IPS-18c (cell line): ENCODE measurements at regions not wholly inside any gene's neighbourhood (a gene's known extent, or its start where the extent isn't known, plus 50 kb on each side); places are given as distances from the start of the nearest gene placed in this dataset.

Experiments used
- H3K4me3 ChIP-seq: 2 replicates; pipeline ENCODE4 v1.7.0; 2013; ENCODE audit warnings: low read depth, mild to moderate bottlenecking, low read length, moderate library complexity; ENCODE audit not compliant: insufficient read depth
- H3K9me3 ChIP-seq: one replicate; pipeline ENCODE4 v1.6.1; 2013; ENCODE audit warnings: mild to moderate bottlenecking, low read length, moderate library complexity; ENCODE audit not compliant: control insufficient read depth, insufficient read depth

DNA sequence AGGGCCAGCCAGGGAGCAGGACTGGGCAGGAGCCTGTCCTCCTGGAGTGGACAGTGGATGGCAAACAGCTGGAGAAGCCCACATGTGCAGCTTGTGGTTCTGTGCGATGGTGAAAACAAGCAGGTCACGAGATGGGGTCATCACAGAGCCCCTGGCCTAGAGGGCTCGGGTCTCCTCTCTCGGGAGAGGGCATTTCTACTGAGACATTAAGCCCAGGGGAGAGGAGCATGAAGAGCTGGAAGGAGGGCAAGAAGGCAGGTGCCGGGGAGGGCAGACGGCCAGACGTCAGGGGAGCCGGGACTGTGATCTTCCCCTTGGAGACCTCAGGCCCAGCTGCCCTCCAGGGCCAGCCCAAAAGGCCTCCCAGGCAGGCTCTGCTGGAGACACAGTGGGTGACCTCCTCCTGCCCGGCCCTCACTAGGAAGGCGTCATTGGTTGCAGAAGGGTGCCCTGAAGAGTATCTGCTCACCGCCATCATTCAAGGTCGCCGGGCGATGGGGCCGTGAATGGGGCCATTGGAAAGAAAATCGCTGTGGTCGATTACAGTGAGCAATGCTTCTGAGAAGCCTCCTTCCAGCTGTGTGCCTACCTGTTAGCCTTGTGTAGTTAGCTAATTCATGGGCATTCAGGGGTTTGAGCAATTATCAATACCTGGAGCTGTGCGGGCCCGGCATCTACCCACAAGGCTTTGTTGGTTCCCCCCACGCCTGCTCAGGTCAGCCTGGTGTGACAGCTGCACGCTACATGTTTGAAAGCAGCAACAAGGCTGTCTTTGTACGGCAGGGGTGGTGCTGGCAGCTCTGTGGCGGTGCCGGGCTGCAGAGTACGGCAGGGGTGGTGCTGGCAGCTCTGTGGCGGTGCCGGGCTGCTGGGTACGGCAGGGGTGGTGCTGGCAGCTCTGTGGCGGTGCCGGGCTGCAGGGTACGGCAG, 72.3 kb upstream of the ACTRT2 start:
- H3K9me3 ChIP-seq: peaks cover 43% of the 10 kb centered on the region
- peak overlapping the region; percentile 9; the same call in 1 of the 2 replicates for H3K4me3 ChIP-seq

DNA sequence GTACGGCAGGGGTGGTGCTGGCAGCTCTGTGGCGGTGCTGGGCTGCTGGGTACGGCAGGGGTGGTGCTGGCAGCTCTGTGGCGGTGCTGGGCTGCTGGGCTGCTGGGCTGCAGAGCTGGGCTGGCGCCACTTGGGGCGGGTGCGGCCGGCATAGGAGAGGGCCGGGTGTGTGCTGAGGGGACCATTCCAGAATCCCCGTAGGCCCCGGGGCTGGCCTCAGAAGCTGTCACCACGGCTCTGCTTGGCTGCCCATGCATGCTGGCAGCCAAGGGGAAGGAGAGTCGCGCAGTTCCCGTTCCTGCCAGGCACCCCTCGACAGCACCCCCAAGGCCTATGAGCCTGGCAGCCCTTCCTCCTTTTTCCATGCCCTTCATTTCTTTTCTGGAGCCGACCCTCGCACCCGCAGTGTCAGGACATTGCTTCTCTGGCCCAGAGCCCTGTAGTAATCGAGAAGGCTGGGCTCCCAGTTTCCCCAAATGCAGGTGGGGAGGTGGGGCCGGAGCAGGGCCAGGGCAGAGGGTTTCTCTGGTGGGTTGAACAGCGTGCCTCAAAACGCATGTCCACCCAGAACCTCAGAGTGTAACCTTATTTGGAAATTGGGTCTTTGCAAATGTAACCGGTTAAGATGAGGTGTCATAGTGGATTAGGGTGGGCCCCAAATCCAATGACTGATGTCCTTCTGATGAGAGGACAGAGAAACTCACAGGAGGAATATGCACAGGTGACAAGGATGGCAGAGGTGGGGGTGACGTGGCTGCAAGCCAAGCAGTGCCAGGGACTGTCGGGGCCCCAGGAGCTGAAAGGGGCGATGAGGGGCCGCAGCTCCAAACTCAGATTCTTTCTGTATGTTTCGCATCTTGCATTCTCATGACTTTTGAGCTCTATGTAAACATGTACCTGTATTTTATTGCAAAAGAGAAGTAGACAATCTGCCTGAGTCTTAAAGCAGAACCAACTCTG, 71.0 kb upstream of the ACTRT2 start:
- Histone ChIP-seq H3K9me3 (peaks cover 51% of the 10 kb centered on the region), H3K4me3 (no peak overlapping the region)

DNA sequence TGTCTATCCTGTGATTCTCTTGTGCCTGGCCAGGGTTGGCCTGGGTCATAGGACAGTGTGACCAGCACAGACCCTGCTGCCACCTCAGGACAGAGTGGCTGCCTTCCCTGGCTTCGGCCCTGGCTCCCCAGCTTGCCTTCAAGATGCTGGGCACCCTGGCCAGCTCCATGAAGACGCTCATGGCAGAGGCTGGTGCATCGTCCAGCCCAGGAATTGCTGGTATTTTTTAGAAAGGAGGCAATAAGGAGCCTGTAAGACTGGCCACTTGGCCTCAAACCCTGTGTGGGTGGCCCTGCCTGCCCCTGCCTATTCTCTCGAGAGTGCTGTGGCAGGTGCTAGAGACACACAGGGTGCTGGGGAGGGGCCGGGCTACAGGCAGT, 70.4 kb upstream of the ACTRT2 start:
- H3K9me3 ChIP-seq: peaks cover 55% of the 10 kb centered on the region
- no peak overlapping the region for H3K4me3 ChIP-seq

DNA sequence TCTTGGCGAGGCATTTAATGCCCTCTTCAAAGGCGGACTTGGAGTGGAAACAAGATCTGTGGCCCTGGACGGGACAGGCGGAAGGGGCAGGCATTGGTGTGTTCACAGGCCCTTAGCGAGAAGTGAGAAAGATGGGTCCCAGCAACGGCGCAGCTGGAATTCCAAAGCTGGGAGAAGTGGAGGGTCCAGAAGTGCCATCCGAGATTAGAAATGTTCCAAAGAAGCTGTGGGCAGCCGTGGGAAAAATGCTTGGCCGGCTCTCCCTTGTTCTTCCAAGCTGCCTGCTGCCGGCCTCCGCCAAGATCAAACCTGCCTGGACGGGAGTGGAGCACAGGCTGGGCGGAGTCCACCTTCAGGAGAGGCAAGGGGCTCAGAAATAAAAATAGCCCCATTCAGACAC, 69.4 kb upstream of the ACTRT2 start:
- H3K9me3 ChIP-seq: peaks cover 52% of the 10 kb centered on the region
- H3K4me3 ChIP-seq: no peak overlapping the region

DNA sequence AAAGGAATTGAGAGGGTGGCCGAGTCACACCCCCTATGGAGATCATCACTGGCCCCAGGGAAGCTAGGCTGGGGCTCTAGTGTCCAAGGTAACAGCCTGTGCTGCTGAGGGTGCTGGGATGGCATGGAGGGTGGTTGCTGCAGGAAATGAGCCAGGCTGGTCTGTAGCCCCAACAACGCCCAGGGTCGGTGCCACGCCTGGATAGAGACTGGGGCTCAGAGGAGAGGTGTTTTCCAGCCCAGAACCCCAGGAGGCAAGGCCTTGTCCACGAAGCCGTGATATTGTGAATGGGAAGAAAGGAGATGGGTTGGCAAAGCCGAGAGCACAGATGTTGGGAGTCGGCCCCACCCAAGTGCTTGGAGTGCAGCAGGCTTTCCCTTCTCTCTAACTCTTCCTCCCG, 68.9 kb upstream of the ACTRT2 start:
- Histone ChIP-seq H3K4me3 (no peak overlapping the region), H3K9me3 (peaks cover 51% of the 10 kb centered on the region)

DNA sequence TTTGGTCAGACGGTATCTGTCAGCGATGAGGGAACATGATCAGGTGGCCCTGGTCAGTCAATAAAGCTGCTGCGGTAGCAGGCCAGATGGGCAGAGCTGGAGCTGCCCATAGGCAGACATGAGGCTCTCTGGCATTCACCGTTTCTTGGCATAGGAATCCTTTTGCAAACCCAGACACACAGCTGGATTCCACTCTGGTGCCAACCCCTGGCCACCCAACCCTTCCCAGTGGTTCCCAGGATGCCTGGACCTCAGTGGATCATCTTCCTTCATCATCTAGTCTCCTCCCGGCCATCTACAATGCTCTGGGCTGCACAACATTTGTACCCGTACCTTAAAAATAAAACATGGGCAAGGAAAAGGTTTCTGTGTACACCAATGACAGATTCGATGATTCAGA, 68.3 kb upstream of the ACTRT2 start:
- no peak overlapping the region for H3K4me3 ChIP-seq
- peaks cover 50% of the 10 kb centered on the region for H3K9me3 ChIP-seq

DNA sequence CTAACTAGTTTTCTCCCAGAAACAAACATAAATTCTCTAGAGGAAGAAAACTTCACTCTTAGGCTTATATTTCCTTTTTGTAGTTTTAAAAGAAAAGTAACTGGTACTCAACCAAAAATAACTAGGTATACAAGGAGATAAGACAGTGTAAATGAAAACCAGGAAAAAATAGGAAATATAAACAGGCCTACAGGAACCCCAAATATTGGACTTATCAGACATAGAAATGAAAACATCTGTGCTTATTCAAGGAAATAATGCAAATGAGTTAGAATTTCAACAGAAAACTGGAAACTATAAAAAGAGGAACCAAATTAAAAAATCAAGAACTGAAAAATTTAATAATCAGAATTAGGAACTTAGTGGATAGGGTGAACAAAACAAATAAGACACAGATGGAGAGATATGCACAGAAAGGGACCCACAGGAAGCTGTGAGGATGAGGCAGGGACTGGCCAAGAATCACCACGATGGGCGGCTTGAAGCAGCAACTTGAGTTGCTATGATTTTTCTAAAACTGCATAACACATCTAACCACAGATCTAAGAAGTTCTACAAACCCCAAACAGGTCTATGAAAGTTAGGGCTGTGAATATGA, 67.5 kb upstream of the ACTRT2 start:
- Histone ChIP-seq H3K9me3 (peaks cover 44% of the 10 kb centered on the region), H3K4me3 (no peak overlapping the region)

DNA sequence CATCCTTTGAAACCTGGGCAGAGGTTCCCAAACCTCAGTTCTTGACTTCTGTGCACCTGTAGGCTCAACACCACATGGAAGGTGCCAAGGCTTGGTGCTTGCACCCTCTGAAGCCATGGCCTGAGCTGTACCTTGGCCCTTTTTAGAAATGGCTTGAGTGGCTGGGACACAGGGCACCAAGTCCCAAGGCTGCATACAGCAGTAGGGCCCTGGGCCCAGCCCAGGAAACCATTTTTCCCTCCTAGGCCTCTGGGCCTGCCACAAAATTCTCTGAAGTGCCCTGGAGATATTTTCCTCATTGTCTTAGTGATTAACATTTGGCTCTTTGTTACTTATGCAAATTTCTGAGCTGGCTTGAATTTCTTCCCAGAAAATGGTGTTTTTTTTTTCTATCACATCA, 65.6 kb upstream of the ACTRT2 start:
- peaks cover 52% of the 10 kb centered on the region for H3K9me3 ChIP-seq
- H3K4me3 ChIP-seq: peak overlapping the region; percentile 3; the same call in 1 of the 2 replicates

DNA sequence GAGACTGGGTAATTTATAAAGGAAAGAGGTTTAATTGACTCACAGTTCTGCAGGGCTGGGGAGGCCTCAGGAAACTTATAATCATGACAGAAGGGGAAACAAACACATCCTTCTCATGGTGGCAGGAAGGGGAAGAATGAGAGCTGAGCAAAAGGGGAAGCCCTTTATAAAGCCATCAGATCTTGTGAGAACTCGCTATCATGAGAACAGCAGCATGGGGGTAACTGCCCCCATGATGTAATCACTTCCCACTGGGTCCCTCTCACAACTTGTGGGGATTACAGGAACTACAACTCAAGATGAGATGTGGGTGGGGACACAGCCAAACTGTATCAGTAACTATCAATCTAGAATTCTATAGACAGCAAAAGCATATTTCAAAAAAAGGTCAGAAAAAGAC, 64.7 kb upstream of the ACTRT2 start:
- no peak overlapping the region for H3K4me3 ChIP-seq
- peaks cover 49% of the 10 kb centered on the region for H3K9me3 ChIP-seq

DNA sequence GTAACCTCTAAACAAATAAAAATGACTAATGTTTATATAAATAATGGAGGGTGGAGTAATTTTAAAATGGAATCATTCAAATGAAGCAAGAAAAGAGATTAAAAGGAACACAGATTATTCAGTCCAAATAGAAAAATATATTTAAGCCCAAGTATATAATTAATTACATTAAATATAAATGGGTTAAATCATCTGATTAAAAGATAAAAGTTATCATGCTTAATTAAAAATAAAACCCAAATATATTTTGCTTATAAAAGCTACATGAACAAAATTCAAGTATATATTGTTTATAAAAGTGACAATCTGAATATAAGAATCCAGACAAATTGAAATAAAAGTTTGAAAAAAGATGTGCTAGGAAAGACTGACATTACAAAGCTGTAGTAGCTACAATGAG, 63.9 kb upstream of the ACTRT2 start:
- H3K9me3 ChIP-seq: peaks cover 48% of the 10 kb centered on the region
- no peak overlapping the region for H3K4me3 ChIP-seq

DNA sequence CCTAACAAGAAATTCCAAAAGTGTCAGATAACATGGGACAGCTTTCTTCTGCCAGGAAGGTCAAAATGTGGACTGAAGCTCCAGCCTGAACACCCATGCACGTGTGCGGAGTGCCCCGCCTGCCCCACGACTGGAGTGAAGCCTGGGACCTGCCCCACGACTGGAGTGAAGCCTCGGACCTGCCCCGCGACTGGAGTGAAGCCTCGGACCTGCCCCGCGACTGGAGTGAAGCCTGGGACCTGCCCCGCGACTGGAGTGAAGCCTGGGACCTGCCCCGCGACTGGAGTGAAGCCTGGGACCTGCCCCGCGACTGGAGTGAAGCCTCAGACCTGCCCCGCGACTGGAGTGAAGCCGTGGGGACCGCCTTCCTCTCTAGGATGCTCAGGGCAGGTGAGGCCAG, 61.4 kb upstream of the ACTRT2 start:
- peak overlapping the region; percentile 15; the same call in 1 of the 2 replicates for H3K4me3 ChIP-seq
- peaks cover 40% of the 10 kb centered on the region for H3K9me3 ChIP-seq

DNA sequence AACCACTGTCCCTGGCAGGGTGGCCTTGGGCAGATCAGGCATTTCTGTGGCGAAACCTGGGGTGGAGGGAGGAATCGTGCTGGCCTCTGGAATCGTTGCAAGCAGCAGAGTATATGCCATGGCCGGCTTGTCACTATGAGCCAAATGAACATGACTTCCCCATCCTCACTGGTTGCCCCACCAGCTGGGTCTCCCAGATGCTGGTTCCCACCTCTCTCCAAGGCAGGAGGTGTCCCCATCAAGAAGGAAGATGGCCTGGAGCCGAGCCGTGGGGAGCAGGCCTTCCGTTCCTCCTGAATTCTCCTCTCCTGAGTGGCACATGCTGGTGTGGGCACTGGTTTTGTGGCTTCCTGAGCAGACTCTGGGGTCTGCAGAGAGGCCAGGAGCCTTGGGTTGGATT, 60.2 kb upstream of the ACTRT2 start:
- peaks cover 39% of the 10 kb centered on the region for H3K9me3 ChIP-seq
- no peak overlapping the region for H3K4me3 ChIP-seq

DNA sequence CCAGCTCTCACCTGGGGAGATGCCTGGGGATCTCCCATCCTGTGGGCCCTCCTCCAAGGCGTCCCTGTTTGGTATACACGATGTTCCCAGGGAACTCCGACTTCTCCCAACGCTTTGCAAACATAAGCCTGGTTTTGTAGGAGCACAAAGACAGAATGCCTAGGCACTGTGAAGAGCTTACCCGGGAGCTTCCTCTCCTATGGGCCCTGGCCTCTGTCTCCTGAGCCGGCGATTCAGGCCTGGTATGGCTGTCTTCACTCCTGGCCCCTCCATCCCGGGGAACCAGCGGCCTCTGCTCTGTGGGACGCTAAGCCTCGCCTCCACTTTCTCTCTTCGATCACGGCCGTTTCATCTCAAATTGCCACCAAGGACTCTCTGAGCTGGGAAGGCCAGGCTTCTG, 59.6 kb upstream of the ACTRT2 start:
- Histone ChIP-seq H3K9me3 (peaks cover 38% of the 10 kb centered on the region), H3K4me3 (no peak overlapping the region)

DNA sequence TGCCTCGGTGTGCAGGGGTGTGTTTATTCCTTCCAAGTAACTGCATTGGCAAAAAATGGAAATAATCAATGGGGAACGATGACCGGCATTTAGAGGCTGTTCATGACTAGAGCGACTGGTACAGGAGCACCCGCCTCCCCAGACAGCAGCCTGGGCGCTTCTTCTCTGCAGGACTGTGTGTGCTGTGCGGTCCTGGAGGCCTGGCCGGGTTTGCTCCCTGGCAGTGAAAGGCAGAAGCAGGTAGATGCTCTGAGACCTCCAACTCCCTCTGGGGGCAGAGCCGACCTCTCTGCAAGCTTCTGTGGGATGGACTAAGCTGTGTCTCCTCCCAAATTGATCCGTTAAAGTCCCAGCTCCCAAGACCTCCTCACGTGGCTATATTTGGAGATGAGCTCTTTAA, 59.2 kb upstream of the ACTRT2 start:
- no peak overlapping the region for H3K4me3 ChIP-seq
- peaks cover 41% of the 10 kb centered on the region for H3K9me3 ChIP-seq

DNA sequence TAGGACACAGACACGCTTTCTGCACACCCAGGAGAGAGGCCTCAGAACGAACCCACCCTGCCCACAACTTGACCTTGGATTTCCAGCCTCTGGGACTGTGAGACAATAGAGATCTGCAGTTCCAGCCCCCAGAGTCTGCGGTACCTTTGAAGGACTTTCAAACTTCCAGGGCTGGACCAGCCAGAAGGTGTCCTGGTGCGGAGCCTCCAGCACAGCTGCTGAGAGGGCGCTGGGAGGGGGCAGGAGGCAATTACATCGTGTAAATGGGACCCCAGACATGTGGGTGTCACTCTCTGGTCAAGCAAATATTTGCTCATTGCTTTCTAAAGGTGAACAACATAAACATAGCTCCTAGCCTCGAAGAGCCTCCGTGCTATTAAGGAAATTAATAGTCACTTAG, 58.7 kb upstream of the ACTRT2 start:
- H3K4me3 ChIP-seq: no peak overlapping the region
- peaks cover 42% of the 10 kb centered on the region for H3K9me3 ChIP-seq

DNA sequence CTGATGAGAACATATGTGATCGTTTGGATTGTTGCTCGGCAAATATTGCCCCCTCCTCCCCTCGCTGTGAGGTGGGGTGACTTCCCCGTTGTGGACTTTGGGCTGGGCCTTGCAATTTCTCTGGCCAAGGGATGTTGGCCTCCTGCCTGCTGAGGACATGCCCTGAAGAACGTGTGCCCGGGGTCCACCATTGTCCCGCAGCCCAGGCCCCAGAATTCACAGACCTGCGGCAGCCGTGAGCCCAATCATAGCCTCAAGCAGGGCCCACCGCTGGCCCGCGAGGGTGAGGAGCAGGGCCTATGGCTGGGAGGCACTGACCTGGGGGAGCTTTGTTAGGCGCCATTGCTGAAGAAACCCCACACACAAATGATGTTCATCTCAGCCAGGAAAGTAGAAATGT, 58.3 kb upstream of the ACTRT2 start:
- Histone ChIP-seq H3K9me3 (peaks cover 44% of the 10 kb centered on the region), H3K4me3 (no peak overlapping the region; the same call in 1 of the 2 replicates)

DNA sequence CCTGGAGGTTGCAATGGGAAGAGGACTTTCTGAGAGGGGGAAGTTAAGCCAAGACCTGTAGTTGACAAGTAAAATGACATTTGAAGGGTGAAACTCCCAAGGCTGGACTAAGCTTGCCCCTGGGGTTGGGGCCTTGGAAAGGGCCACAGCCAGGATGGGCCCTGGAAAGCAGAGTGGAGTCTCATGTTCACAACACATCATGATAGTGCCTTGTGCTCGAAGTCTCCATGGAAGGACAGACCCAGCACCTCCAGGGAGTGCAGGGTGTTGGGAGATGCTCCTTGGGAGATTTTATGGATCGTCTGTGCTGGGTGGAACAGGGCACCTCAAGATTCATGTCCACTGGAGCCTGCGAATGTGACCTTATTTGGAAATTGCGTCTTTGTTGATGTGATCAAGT, 55.6 kb upstream of the ACTRT2 start:
- Histone ChIP-seq H3K9me3 (peaks cover 39% of the 10 kb centered on the region), H3K4me3 (no peak overlapping the region)
